ENCODE measurements at regions not wholly inside any gene's neighbourhood (a gene's known extent, or its start where the extent isn't known, plus 50 kb on each side); places are given as distances from the start of the nearest gene placed in this dataset.
A peak's percentile ranks its signal among the peaks of the same experiment; 100 is the strongest.
"Not testable (repeated sequence)": the region's sequence is repeated elsewhere in the genome, so short reads cannot be mapped to it uniquely, and the experiment has no call there.

- DNase-seq (ENCODE audit: low spot score): not testable (repeated sequence)
Measured at GRCh38 chr9:115858421-115858820, 295.2 kb upstream of the PAPPA start.

GRCh38 chr9:115862021-115862420, 291.6 kb upstream of the PAPPA start:
- DNase-seq (ENCODE audit: low spot score): no peak

- no peak for DNase-seq (ENCODE audit: low spot score)
Measured at GRCh38 chr9:115864581-115864980, 289.0 kb upstream of the PAPPA start.

- DNase-seq (ENCODE audit: low spot score): no peak
Measured at GRCh38 chr9:115867326-115867725, 286.3 kb upstream of the PAPPA start.

- DNase-seq (ENCODE audit: low spot score): no peak
Measured at GRCh38 chr9:115877852-115878438, 275.6 kb upstream of the PAPPA start.

GRCh38 chr9:115879451-115879850, 274.1 kb upstream of the PAPPA start:
- no peak for DNase-seq (ENCODE audit: low spot score)

GRCh38 chr9:115880221-115880885, 273.2 kb upstream of the PAPPA start:
- DNase-seq (ENCODE audit: low spot score): no peak

- no peak for DNase-seq (ENCODE audit: low spot score)
Measured at GRCh38 chr9:115882911-115883310, 270.7 kb upstream of the PAPPA start.

GRCh38 chr9:115883467-115884329, 269.9 kb upstream of the PAPPA start:
- DNase-seq (ENCODE audit: low spot score): peak; percentile 8

GRCh38 chr9:115884846-115885245, 268.7 kb upstream of the PAPPA start:
- DNase-seq (ENCODE audit: low spot score): no peak

- DNase-seq (ENCODE audit: low spot score): no peak
Measured at GRCh38 chr9:115888131-115888530, 265.5 kb upstream of the PAPPA start.

- no peak for DNase-seq (ENCODE audit: low spot score)
Measured at GRCh38 chr9:115891929-115892328, 261.7 kb upstream of the PAPPA start.

GRCh38 chr9:115898478-115898877, 255.1 kb upstream of the PAPPA start:
- not testable (repeated sequence) for DNase-seq (ENCODE audit: low spot score)

GRCh38 chr9:115900698-115901097, 252.9 kb upstream of the PAPPA start:
- no peak for DNase-seq (ENCODE audit: low spot score)

GRCh38 chr9:115910959-115911358, 242.6 kb upstream of the PAPPA start:
- DNase-seq (ENCODE audit: low spot score): no peak

- DNase-seq (ENCODE audit: low spot score): no peak
Measured at GRCh38 chr9:115912086-115912485, 241.5 kb upstream of the PAPPA start.

- no peak for DNase-seq (ENCODE audit: low spot score)
Measured at GRCh38 chr9:115913696-115914095, 239.9 kb upstream of the PAPPA start.

- DNase-seq (ENCODE audit: low spot score): no peak
Measured at GRCh38 chr9:115914291-115914690, 239.3 kb upstream of the PAPPA start.

- no peak for DNase-seq (ENCODE audit: low spot score)
Measured at GRCh38 chr9:115921301-115921700, 232.3 kb upstream of the PAPPA start.

- DNase-seq (ENCODE audit: low spot score): no peak
Measured at GRCh38 chr9:115922444-115922843, 231.1 kb upstream of the PAPPA start.

- DNase-seq (ENCODE audit: low spot score): no peak
Measured at GRCh38 chr9:115923410-115923809, 230.2 kb upstream of the PAPPA start.

- no peak for DNase-seq (ENCODE audit: low spot score)
Measured at GRCh38 chr9:115923903-115924668, 229.5 kb upstream of the PAPPA start.

Measured in SK-N-DZ (cell line).